ENCODE measurements at regions not wholly inside any gene's neighbourhood (a gene's known extent, or its start where the extent isn't known, plus 50 kb on each side); places are given as distances from the start of the nearest gene placed in this dataset.

GRCh38 chr6:105901583-105901982, 184.6 kb upstream of the PRDM1 start:
- no peak for DNase-seq

- peak; percentile 32 for DNase-seq
Measured at GRCh38 chr6:105900125-105900937, 185.8 kb upstream of the PRDM1 start.

GRCh38 chr6:105898286-105898685, 187.8 kb upstream of the PRDM1 start:
- DNase-seq: no peak

DNA sequence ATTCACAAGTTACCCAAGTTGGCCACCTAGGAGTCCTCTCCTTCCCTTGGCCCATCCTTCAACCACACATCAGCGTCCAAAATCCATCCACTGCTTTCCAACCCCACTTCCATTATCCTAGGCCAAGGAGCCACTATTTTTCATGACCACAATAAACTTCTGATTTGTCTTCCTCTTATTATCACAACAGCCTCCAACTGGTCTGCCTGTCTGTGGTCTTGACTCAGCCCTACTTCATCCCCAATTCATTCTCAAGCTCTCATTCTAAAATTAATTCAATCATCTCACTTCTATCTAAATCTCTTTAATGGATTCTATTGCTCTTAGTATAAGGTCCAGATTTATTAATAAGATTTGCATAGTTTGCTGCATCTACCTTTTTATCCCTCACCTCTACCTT, 189.0 kb upstream of the PRDM1 start:
- DNase-seq: no peak

DNA sequence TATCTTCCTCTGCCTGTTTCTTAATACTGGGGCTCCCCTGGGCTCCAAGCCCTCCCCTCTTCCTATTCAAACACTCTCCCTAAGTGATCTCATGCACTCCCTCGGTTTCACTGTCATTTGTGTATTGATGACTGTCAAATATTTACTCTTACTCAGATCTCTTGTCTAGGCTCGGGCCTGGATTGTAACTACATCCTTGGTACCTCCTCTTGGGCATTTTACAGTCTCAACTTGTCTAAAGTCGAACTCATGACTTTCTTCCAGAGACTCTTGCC, 189.4 kb upstream of the PRDM1 start:
- DNase-seq: no peak

DNA sequence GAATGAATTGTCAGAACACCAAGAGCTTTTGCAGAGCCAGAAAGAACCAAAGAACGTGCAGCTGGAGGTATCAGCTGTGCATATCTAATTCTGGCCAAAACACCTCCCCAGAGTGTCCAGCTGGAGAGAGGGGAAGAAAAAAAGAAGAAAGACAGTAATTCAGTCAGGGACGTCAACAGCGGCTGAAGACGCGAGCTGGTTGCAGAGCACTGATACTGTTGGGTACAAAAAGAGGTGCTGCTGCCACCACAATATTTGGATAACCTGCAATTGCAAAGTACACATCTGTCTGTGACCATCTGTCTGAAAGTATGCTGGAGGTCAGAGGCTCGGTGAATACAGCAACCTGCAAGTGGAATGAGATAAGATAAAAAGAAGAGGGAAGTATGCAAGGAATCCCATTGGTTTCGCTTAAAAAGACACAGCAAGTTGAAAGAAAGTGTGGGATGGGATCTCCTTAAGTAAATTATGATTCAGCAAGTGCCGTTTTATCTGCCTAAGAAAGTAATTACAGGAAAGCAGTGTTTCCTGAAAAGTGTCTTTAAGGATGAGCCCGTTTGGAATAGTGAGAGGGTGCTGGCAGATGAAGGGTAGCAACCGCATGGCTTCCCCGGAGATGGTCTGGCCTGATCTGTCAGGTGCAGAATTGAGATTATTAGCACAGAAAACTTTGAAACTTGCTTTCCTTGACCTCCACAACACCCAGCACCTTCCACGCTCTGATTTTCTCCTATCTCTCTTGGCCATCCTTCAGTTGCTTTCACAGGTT, 189.9 kb upstream of the PRDM1 start:
- peak; percentile 12 for DNase-seq

GRCh38 chr6:105894556-105894955, 191.6 kb upstream of the PRDM1 start:
- DNase-seq: no peak

DNA sequence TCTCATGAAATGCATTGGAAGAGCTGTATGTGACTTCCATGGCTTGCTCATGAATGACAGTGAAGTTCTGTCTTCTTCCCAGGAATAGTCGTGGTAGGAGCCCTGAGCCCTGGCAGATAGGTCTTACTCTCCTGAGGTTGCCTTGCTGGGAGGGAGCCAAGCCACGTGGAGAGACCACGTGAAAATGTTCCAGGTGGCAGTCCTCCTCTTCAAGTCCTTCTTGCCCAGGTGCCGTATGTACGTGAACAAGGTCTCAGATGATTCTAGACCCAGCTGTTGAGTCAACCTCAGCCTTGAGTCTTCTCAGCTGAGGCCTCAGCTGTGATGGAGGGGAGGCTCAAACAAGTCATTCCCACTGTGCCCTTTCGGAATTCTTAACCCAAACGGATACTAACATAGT, 192.4 kb upstream of the PRDM1 start:
- no peak for DNase-seq

DNA sequence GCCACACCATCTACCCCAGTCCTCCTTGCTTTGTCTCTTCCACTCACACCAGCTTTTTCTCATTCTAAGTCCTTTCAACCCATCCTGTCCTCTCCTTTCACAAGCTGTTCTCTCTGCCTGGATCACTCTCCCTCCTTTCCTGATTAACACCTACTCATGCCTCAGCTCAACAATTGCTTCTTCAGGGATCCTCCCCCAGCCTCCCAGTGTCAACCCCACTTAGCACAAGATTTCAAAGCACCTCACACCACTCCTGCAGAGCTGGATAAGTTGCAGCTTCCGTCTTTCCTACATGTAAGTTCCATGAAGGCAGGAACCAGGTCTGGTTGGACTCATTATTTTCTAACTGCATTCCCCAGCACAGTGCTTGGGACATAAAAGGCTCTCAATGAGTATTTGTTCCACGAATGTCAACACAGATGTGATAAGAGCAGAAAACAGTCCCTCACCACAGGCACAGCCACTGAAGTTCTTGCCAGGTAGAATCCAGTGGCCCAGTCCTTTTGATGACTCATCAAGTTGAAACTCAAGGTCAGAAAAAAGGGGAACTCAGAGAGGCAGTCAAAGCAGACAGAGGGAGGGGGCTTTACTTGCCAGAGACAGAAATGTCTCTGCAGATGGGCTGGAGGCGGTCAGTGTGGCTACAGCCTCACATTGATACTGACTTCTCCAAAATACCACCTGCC, 193.4 kb upstream of the PRDM1 start:
- peak; percentile 46 for DNase-seq

- DNase-seq: no peak
Measured at GRCh38 chr6:105890521-105891244, 195.5 kb upstream of the PRDM1 start.

GRCh38 chr6:105889902-105890301, 196.2 kb upstream of the PRDM1 start:
- no peak for DNase-seq

DNA sequence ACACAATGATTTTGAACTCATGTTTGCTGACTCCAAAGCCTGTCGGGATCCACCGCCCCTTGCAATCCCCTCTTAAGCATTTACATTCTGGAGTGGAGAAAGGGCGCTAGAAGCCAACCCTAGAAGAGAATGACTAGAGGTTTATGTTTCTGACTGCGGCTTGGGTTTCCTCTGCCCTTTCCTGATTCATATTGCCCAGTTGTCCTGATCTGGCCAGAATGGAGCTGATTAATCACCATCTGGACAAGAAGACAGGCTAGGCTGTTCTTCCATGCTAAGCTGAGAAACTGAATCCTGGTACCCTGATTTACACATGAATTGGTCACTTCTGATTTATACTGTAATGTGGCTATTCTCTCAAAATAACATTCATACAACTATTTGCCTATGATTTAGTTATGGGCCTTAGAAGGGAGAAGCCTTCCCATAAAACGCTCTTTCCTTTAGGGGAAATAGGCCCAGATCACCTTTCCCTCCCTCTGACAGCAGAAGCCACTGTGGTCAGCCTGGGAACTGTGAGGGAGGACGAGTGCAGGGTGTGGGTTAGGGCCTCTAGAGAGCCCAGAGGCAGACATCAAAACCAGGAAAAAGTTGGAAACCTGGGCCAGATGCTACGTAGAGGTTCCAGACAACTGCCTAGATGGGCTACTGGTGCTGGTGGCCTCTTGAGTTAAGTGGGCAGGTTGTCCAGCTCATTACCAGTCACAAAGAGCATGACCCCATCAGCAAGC, 199.2 kb upstream of the PRDM1 start:
- DNase-seq: no peak

GRCh38 chr6:105886066-105886813, 199.9 kb upstream of the PRDM1 start:
- no peak for DNase-seq

- DNase-seq: no peak
Measured at GRCh38 chr6:105884426-105884825, 201.7 kb upstream of the PRDM1 start.

GRCh38 chr6:105884011-105884410, 202.1 kb upstream of the PRDM1 start:
- DNase-seq: no peak

GRCh38 chr6:105882828-105883227, 203.3 kb upstream of the PRDM1 start:
- DNase-seq: no peak

DNA sequence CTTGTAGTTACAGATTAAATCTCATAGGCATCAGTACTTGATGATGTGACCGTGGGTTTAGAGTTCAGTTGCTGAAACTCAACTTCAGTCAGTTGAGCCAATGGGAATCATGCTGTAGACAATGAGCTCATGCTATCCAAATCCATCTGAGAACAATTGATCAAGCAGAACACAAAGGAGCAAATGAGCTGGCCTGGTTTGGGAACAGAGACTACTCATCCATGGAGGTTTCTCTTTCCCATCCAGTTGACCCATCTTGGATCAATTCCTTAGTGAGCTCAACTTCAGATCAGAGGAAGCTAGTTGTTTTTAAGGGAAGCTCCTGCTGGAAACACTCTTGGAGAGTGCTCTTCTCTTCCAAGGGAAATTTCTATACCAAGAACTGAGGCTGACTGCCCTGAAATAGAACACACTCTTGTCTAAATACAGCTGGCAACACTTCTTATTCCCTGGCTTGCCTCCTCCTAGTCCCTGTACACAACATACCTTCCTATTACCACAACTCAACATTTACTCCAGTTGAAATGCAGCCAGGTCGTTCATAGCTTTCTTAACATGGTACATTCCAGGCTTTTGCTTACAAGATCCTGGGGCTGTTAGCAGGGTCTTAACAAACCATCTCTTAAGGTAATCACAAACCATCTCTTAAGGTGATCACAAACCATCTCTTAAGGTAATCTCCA, 203.9 kb upstream of the PRDM1 start:
- DNase-seq: no peak

GRCh38 chr6:105881608-105882007, 204.5 kb upstream of the PRDM1 start:
- no peak for DNase-seq

DNA sequence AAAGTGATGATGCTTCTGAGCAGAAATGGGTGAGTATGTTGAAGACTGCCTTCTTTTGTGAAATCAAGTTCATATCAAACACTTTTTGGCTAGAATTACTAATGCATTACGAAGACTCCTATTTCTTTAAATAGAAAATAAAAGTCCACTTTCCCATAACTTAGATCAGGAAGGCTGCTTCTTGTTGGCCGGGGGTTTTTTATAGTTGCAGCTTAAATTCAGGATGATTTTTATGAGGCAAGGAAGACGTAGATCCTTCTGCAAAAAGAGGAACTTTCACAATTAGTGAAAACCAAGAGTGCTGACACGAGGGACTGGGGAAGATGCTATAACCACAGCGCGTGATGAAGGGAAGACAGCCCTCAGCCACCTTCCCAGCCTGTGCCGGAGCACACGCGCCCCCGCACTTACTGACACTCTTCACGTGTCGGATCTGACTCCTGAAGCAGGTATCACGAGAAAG, 206.1 kb upstream of the PRDM1 start:
- DNase-seq: no peak

GRCh38 chr6:105879146-105879545, 207.0 kb upstream of the PRDM1 start:
- DNase-seq: no peak

GRCh38 chr6:105875974-105876640, 210.0 kb upstream of the PRDM1 start:
- no peak for DNase-seq

Measured in hematopoietic multipotent progenitor cell treated with erythropoietin and hydrocortisone succinate and interleukin-3 and kit ligand, for 8 days (in vitro differentiated cells).